ENCODE measurements at regions not wholly inside any gene's neighbourhood (a gene's known extent, or its start where the extent isn't known, plus 50 kb on each side); places are given as distances from the start of the nearest gene placed in this dataset.

DNA sequence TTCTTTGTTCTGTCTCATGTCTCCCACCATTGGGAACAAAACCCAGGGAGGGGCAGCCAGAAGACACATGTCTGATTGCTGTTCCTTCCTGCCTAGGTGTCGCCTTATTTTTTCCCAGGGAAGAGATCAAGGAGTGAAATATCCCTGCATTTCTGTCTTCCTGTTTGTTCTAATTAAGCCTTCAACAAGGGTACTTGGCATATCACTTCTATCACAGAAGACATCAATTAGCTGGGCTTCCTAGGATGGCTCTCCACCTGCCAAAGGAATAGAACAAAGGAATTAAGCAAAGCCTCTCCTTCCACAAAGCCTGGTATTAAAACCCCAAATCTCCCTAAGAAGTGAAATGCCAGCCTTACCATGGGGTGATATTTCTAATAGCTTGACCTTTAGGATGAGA lies 299.5 kb upstream of the CD180 start:
- intact Hi-C loops (cut with DNase I), result loop anchor here in 6 of 10 donors (10.0 kb wide), 4 partner anchors 199 to 769 kb away; partner anchors contain the start of gene PIK3R1 (in 1 of the 6)
- 76 to 88% methylated on average over 1 of the region's 1 CpG for WGBS, 2 donors
- no peak for ATAC-seq
- H3K9me3 ChIP-seq, result peaks cover 0 to 18% (median 6%) of the 10 kb centered on the region in 11 donors
- no peak overlapping the region for H3K4me3 ChIP-seq
- no peaks in the 10 kb centered on the region for H3K27me3 ChIP-seq
- no peak overlapping the region for H3K27ac ChIP-seq
- TF ChIP-seq, protein P1, sequence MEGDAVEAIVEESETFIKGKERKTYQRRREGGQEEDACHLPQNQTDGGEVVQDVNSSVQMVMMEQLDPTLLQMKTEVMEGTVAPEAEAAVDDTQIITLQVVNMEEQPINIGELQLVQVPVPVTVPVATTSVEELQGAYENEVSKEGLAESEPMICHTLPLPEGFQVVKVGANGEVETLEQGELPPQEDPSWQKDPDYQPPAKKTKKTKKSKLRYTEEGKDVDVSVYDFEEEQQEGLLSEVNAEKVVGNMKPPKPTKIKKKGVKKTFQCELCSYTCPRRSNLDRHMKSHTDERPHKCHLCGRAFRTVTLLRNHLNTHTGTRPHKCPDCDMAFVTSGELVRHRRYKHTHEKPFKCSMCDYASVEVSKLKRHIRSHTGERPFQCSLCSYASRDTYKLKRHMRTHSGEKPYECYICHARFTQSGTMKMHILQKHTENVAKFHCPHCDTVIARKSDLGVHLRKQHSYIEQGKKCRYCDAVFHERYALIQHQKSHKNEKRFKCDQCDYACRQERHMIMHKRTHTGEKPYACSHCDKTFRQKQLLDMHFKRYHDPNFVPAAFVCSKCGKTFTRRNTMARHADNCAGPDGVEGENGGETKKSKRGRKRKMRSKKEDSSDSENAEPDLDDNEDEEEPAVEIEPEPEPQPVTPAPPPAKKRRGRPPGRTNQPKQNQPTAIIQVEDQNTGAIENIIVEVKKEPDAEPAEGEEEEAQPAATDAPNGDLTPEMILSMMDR (IDR thresholded peaks at IDR 0.05), result no peak
- no peak for DNase-seq
- peaks cover 0 to 13% (median 0%) of the 10 kb centered on the region in 9 donors for H3K4me1 ChIP-seq
- H3K36me3 ChIP-seq, result no peaks in the 10 kb centered on the region

DNA sequence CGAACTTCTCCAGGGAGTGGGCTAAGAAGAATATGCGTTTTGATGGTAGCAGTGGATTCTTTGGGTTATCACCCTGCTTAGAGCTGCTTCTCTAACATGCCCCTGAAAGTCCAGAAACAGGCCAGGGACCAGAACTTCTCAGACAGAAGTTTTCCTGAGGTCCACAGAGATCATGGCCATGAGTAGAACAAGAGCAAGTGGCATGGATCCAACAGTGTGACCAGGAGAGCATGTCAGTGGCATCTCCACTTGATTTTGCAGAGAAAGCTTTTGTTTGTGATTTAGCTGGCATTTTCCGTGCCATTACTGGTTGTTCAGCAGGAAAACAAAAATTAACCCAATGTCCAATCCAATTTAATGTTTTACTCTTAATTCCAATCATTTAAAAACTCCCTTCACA lies 298.5 kb upstream of the CD180 start:
- intact Hi-C loops (cut with DNase I), result loop anchor here in 6 of 10 donors (10.0 kb wide), 4 partner anchors 200 to 770 kb away; partner anchors contain the start of gene PIK3R1 (in 1 of the 6)
- no peak for DNase-seq
- 88 to 93% methylated on average over 3 of the region's 3 CpGs for WGBS, 2 donors
- H3K36me3 ChIP-seq, result no peaks in the 10 kb centered on the region
- H3K27me3 ChIP-seq, result no peaks in the 10 kb centered on the region
- peaks cover 0 to 13% (median 0%) of the 10 kb centered on the region in 9 donors for H3K4me1 ChIP-seq
- H3K27ac ChIP-seq, result no peak overlapping the region
- H3K9me3 ChIP-seq, result peaks cover 0 to 10% (median under 1%) of the 10 kb centered on the region in 11 donors
- no peak overlapping the region for H3K4me3 ChIP-seq
- TF ChIP-seq, protein P1 (IDR thresholded peaks at IDR 0.05), result no peak
- no peak for ATAC-seq

DNA sequence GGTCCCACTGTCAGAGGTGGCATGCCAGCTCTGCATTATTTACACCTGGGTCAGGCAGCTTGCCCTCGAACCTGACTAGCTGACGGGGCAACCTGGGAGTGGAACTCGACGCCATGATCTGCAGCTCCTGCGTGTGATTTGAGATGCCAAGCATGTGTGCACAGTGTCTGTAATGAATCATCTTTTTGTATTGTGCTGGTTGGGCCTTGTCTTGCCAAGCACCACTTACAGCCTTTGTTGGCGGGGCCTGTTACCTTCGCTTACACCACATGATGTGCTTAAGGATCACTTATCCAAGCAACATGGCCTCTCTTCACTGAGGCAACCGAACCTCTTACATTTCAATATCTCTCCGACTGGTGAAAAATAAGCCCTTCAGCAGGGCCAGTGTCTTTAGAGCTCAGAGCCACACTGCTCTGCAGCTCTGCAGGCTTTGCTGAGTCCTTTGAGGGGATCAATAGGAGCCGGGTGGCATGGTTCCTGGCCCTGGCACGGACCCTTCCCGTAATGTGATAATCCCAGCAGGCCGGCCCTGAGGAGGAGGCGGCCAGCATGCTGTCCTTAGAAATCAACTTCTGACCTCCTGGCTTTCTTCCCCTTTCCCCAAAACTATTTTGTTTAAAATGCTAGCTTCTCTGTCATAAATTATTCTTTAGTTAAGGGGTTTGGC lies 297.7 kb upstream of the CD180 start:
- Histone ChIP-seq H3K9me3 (peaks cover 0 to 2% (median 0%) of the 10 kb centered on the region in 11 donors), H3K27me3 (no peaks in the 10 kb centered on the region), H3K4me1 (peaks cover 0 to 13% (median 0%) of the 10 kb centered on the region in 9 donors), H3K36me3 (no peaks in the 10 kb centered on the region), H3K27ac (no peak overlapping the region), H3K4me3 (no peak overlapping the region)
- 86 to 94% methylated on average over 14 of the region's 14 CpGs for WGBS, 2 donors
- ATAC-seq (peak in 5 of 8 donors; percentile 11 to 53 (median 25)), DNase-seq (no peak)
- intact Hi-C loops (cut with DNase I), result loop anchor here in 7 of 10 donors (5.0 to 10.0 kb wide), 5 partner anchors 200 to 770 kb away; partner anchors contain the start of gene PIK3R1 (in 1 of the 7)
- TF ChIP-seq, protein P1 (IDR thresholded peaks at IDR 0.05), result no peak

DNA sequence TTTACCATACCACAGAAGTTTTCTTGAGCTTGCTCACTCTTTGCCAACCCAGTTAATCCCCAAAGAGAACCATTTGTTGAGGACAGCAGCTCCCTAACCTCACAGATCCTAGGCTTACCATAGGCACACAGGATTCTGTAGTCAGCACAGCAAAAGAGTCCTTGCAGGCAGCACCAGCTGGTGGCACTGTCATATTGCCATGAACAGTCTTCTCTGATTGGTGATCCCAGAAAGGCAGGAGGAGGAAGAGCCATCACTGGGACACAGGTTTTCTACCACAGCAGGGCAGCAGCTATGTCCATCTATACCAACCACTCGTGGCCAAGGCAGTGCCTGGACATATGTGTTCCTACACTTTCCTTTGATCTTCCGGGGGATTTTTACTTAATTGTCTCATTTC lies 297.1 kb upstream of the CD180 start:
- Histone ChIP-seq H3K4me1 (peaks cover 0 to 13% (median 0%) of the 10 kb centered on the region in 9 donors), H3K27me3 (no peaks in the 10 kb centered on the region), H3K27ac (no peak overlapping the region), H3K9me3 (no peaks in the 10 kb centered on the region), H3K36me3 (no peaks in the 10 kb centered on the region), H3K4me3 (no peak overlapping the region)
- intact Hi-C loops (cut with DNase I), result loop anchor here in 7 of 10 donors (5.0 to 10.0 kb wide), 5 partner anchors 201 to 771 kb away; partner anchors contain the start of gene PIK3R1 (in 1 of the 7)
- ATAC-seq, result peak; percentile 55 to 95 (median 91)
- TF ChIP-seq, protein P1 (IDR thresholded peaks at IDR 0.05), result peak in 7 of 9 donors; percentile 35 to 65 (median 58)
- DNase-seq, result peak; percentile 13 to 44
- 69 to 82% methylated on average over 2 of the region's 2 CpGs for WGBS, 2 donors

Data from heart right ventricle (tissue), 16 donors.